Raji (cell line): ENCODE measurements at regions not wholly inside any gene's neighbourhood (a gene's known extent, or its start where the extent isn't known, plus 50 kb on each side); places are given as distances from the start of the nearest gene placed in this dataset.

Experiments
- POLR2A ChIP-seq: IDR thresholded peaks from 2 replicates; pipeline ENCODE4 v1.6.1; 2011; ENCODE audit warnings: low read depth, low read length, control low read depth; ENCODE audit not compliant: insufficient read depth

DNA sequence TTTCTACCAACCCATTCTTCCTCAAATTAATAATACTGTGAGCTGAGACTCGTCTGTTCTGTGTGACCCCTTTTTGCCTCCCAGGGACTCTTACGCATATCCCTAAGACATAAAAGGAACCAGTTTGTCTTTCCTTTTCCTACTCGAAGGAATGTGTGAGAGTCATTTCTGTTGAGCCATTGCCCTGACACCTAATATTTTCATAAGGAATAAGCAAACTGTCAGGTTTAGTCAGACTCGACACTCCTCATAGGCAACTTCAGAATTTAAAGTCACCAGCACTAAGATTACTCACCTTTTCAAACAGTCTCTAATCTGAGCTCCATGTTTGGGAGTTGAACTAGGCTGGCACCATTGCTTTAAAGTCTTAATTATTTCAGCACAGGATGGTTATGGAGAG, 305.5 kb downstream of the IKZF2 start:
- no peak for TF ChIP-seq POLR2A

DNA sequence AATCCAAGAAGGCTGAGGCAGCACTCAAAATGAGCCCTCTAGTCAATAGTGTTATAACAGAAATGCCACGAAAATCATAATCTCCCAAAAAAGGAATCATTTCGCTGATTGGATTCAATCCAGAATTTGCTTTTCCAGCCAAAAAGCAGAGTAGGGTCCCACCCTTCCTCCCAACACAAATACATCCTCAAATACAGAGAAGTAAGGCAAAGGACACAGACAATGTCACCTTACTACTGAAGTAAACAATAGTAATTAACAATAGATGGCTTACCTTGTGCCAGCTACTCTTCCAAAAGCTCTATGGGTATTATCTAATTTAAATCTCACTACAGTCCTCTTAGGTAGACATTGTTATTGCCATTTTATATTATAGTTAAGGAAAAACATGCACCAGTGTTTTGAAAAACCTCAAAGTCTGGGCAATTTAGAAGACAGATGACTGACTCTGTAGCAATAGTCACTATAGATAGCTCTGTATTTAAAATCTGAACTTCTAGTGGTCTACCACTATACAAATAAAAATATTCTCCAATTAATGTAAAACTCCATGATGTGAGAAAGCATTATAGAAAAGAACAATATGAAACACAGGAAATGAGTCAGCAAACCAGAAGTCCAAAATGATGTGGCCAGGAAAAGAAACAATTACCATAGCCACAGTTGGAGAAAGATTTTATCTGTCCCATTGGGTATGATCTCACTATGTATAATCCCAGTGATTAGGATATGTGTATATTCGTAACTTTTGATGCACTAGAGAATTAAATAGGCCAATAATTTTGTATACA, 305.0 kb upstream of the ERBB4 start:
- TF ChIP-seq POLR2A: no peak

DNA sequence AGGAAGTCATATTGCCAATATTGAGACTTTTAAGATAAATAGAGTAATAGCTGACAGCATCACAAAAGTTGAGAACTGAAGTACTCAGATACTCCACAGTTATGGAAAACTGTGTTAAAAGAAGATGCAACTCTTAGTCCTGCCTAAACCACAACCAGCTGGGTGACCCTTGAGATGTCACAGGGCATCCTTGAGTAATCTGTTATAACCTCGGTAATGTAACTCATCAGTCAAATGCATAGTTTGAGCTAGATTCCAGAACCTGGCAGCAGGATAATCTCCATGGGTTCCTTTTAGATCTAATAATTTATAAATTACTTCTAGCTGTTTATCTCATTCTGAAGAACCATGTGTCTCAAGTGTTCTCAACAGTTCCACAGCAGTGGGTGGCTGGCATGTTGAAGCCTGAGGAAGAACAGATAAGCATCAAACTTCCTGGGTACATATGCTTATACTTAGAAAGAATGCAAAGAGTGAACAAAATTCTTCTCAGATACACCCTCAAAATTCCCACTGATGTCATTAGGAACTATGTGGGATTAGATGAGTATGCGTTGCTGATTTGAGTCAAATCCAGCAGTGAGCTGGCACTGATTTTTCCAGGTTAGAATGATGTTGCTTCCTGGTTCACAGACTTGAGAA, 304.1 kb upstream of the ERBB4 start:
- TF ChIP-seq POLR2A: no peak

- TF ChIP-seq POLR2A: no peak
Measured at GRCh38 chr2:212841460-212841859, 302.9 kb upstream of the ERBB4 start.

DNA sequence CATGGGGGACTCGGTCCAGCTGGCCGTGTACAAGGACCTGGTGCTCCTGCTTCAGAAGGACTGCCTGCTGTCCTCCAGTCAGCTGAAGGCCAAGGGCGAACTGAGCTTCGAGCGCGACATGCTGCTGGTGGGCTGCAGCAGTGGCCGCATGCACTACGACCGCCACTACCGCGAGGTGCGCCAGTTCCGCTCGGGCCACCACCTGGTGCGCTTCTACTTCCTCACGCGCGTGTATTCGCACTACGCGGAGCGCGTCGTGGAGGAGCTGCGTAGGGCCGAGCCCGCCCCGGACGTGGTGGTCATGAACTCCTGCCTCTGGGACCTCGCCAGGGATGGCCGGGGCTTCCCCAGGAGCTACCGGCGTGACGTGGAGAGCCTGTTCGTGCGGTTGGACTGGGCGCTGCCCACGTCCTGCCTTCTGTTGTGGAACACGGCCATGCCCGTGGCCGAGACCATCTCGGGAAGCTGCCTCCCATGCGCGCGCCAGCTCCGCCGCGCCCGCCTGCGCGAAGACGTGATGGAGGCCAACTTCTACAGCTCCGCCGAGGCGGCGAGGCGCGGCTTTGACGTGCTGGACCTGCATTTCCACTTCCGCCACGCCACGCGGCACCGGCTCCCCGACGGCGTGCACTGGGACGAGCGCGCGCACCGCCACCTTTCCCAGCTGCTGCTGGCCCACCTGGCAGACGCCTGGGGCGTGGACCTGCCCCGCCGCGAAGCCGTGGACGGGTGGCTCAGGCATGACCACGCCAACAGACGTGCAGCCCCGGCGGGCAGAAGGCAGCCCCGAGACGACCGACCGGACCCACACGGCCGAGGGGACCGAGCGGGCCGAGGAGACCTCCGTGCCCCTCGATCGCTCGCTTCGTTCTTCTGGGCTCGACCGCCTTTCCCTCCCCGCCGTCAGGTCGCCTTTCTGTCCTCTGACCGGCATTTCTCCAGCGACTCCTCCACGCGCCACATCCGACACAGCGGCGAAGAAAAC, 293.9 kb upstream of the ERBB4 start:
- no peak for TF ChIP-seq POLR2A

DNA sequence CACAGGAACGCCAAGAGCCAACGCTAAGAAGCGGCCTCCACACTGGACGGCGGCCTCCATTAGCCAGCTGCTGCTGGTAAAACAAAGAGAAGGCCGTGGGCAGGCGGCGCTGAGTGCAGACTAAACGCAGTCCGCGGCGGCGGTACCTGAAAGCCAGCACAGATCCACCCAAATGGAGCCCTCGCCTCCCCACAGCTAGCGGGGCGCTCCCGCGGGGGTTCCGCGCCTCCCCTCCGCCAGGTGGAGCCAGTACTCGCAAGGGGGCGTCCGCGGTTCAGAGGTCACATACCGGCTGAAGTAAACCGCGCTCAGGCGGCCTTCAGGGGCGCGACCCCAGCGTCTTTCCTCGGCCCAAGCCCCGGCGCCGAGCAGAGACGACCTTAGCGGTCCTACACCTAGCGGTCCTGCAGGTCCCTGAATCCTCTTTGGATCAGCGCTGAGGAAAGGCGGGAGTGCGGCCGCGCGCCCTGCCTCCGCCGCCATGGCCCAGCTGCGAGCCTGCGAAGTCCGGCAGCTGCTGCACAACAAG, 293.1 kb upstream of the ERBB4 start:
- TF ChIP-seq POLR2A: no peak

DNA sequence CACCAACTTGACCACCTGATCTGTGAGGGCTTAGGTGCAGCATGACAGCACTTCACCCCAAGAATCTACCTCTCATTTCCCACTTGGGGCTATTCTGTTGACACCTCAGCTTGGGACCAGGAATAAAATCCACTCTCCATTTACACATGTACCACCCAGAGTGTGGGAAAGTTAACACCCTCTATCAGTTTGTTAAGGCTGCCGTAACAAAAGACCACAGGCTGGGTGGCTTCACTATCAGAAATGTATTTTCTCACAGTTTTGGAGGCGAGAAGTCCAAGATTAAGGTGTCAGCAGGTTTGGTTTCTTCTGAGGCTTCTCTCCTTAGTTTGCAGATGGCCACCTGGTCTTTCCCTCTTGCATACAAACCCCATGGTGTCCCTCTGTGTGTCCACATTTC, 277.7 kb upstream of the ERBB4 start:
- no peak for TF ChIP-seq POLR2A

DNA sequence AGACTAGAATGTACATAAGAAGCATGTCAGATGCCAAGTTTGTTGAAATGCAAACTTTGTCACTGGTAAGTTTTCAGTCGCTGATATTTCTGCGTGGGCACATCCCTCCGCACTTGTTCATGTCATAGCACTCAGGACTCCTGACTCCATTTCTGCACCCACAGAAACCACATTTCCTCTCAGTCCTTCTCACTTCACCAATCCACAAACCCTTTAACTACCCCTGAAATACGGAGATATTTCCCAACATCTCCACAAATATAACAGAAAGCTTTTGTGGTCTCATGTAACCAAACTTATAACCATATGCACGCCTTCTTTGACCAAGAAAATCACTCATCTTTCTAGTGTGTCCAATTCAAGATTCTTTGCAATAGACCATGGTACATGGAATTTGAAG, 276.9 kb upstream of the ERBB4 start:
- TF ChIP-seq POLR2A: no peak

DNA sequence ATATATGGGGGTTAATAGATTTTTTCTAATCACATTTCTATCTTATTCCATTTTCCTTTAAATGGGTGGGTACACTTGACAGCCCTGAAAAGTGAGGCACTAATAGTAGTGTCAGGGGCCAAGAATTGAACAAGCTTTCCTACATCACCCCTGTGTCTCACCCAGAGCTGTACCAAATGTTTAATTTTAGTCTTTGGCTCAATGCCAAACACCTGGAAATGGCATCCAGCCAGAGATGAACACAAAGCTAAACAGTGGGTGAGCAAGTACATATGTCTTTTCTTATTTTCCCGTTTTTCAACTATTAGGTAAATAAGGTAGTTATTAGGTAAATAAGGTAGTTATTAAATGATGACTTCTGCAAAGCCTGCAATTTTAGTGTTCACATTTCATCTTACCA, 276.3 kb upstream of the ERBB4 start:
- TF ChIP-seq POLR2A: no peak

- TF ChIP-seq POLR2A: no peak
Measured at GRCh38 chr2:212811921-212812320, 273.3 kb upstream of the ERBB4 start.

DNA sequence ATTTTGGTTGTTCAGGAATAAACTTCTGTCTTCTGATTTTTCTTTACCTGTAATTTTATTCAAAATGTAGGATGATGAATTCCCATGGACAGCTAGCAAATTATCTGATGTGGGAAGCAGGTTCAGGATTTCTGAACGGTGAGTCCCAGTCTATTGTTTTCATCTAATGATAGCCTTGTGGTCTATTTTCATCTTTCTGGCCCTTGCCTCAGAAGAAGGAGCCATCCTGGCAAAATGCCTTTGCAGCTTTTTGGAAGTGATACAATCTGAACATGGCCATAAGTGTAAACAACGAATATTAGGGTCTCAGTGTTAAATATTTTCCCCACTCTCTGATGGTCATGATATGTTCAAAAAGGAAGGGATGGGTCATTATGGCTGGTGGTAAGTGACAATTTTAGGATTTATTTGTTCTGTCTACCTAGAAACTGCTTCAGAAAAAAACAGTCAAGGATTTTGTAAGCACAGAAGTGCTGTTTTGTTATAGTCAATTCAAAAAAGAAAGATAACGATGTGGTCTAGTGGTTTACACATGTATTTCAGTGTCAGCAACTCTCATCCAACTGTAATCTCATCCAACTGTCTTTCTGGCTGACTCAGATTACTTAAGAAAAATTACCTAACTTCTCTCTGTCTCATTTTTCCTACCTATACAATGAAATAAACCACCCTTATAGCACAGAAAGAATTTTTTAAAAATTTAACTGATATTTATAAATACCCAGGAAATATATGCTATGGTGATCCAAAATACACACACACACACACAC, 272.6 kb upstream of the ERBB4 start:
- no peak for TF ChIP-seq POLR2A

DNA sequence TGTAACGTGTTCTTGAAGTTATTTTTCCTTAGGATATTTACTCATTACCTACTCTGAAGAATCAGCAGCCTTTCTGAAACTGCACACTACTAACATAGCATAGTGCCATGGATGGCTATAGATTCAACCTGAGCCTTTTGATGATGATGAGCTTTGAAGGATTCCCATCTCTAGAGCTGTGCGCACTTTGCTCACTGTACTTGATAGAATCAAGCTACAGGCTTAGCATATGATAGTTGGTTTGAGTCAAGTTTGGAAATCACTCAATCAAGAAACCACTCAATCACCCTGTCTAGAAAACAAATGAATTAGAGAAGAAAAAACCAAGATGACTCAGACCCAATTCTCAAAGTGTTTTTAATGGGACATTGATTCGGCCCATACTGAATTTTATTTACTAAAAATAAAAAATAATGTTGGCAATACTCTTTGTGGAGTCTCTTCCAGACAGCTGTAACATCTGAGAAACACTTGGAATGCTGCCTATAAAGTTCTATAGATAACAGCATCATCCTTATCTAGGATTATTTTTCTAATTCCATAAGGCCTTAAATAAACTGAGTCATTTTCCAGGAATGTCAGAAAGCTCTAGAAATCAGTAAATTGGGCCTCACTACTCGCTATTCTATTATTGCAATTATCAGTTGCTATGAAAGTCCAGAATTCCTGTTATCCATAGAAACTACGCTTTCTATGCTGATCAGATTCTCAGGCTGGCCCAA, 259.0 kb upstream of the ERBB4 start:
- TF ChIP-seq POLR2A: no peak

DNA sequence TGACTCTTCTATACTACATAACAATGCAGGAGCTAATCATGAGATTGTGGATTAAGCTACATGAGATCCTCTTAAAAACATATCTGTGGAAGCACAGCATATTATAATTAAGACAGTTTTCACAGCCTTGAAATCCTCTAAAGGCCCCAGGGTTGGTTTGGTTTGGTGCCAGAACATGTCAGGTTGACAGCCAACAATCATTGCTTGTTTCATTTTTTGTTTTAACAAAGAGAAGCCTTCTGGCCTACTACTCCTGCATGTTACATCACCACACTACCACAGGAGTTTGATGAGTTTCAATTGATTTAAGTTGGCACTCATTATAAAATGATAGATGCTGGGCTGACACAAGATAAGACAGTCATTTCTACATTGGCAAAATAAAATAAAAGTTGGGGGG, 255.9 kb upstream of the ERBB4 start:
- no peak for TF ChIP-seq POLR2A

- TF ChIP-seq POLR2A: no peak
Measured at GRCh38 chr2:212791569-212791968, 253.0 kb upstream of the ERBB4 start.

DNA sequence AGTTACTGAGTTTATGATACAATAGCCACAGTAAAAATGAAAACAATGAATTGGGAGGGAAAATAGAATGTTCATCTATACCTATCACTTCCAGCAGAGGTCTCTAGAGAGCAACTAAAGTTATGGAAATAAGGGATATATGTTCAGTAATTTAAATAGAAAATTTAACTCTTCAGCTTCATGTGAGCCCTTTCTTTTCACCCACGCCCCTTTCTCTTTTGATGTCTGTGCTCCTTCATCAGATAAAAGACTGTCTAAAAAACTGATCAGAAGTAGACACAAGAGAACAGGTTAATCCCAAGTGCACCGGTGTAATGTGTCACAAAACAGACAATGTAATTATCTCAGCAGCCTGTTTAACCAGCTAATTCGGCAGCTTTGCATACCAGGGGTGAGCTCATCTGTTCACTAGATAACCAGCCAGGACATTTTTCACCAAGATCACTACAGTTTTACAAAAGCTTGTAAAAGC, 238.5 kb upstream of the ERBB4 start:
- no peak for TF ChIP-seq POLR2A
